Urothelium cell line (cell line): ENCODE measurements at regions not wholly inside any gene's neighbourhood (a gene's known extent, or its start where the extent isn't known, plus 50 kb on each side); places are given as distances from the start of the nearest gene placed in this dataset.

Experiments
- DNase-seq: peaks from one replicate; pipeline ENCODE4 v3.0.0; 2011; ENCODE audit warnings: low spot score, mixed read lengths
- FAIRE-seq: peaks from 2 replicates; lab custom pipeline; 2011; peaks lifted over from hg19 to GRCh38; lab: Jason Lieb, UNC

GRCh38 chr14:97604731-97605130 is 807.5 kb downstream of the VRK1 start:
- DNase-seq = no peak
- no peak for FAIRE-seq

DNA sequence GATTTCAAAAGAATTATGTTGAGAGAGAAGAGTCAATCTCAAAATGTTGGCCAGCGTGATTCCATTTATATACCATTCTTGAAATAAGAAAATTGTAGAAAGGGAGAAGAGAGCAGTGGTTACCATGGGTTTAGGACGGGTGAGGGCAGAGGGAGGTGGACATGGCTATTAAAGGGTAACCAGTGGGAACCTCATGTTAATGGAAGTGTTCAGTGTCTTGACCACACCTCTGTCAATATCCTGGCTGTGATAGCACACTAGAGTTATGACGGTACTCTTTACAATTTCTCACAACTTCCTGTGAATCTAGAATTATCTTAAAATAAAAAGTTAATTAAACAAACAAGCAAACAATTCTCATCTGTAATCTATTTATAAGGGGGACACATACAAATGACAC is 821.2 kb downstream of the VRK1 start:
- FAIRE-seq (no peak), DNase-seq (no peak)

- no peak for DNase-seq
- no peak for FAIRE-seq
Observed at GRCh38 chr14:97618917-97619690, 821.9 kb downstream of the VRK1 start.

DNA sequence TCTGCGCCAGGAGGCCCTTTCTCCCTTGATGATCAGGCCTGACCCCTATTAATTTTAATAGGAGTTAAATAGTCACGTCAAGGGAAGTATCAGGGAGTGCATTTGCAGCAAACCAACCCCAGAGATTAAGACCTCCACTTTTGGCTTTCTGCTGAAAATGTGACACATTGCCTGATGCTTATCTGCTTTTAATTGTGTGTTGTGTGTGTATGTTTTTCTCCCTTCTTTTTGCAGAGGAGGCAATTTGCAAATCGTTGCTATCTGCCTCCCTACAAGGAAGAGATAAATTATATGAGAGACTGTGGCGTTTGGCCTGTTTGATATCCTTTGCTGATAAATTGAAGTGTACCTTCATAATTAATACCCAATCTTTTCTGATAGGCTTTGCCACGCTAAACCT is 822.9 kb downstream of the VRK1 start:
- FAIRE-seq = no peak
- DNase-seq = no peak

DNA sequence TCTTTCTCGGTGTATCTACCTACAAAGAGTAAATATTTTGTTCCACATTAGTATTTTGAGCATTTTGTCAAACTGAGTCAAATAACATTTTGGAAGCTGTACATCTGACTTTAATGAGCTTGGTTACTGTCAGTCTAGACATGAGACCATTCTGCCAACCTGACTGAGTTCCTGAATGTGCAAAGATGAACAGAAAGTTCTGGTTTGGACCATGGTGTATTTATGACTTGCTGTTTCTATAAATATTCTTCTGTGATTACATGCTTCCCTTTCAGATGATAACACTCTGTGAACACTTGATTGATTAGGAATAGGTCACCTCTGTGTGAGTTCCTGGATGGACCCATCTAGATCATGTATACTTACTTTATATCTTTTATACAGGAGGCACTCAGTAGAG is 827.8 kb downstream of the VRK1 start:
- DNase-seq (no peak), FAIRE-seq (no peak)

DNA sequence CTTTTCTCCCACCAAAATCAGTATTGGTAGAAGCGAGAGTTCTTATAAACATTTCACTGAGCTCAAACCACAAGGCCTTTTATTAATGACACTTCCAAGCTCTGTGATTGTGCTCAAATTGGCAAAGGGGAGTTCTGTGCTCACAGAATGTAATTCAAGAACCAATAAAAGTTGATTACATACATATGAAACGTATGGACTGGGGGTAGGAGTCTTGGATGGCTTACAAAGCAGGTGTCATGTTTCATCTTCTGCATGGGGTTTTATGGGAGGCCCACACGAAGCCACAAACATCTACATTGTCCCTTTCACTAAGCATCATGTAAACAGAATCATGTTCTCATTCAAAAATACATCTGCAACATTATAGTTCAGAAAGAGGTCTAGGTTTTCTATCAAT is 828.3 kb downstream of the VRK1 start:
- DNase-seq (no peak), FAIRE-seq (no peak)

GRCh38 chr14:97626088-97626487 is 828.9 kb downstream of the VRK1 start:
- FAIRE-seq (no peak), DNase-seq (no peak)

GRCh38 chr14:97630249-97630648 is 833.1 kb downstream of the VRK1 start:
- no peak for FAIRE-seq
- no peak for DNase-seq

- DNase-seq (no peak), FAIRE-seq (no peak)
Observed at GRCh38 chr14:97633131-97633738, 836.1 kb downstream of the VRK1 start.

- FAIRE-seq (no peak), DNase-seq (no peak)
Observed at GRCh38 chr14:97634751-97635150, 837.6 kb downstream of the VRK1 start.

GRCh38 chr14:97638864-97639263 is 841.7 kb downstream of the VRK1 start:
- FAIRE-seq (no peak), DNase-seq (no peak)

DNA sequence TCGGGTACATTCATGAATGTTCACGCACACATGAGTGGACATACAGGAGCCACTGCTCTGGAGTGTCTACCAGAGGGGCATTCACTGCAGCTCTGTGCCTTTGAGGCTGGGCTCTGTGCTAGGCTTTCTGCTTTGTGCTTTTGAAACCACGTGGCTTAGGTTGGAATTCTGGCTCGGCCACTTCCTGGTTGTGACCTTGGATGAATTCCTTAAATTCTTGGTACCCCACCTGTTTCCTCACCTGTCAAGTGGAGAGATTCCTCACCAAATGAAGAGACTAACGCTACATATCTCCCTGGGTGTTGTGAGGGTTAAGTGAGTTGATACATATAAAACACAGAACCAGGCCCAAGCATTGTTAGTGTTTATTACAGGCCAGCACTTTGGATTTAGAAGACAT is 842.8 kb downstream of the VRK1 start:
- no peak for FAIRE-seq
- no peak for DNase-seq

DNA sequence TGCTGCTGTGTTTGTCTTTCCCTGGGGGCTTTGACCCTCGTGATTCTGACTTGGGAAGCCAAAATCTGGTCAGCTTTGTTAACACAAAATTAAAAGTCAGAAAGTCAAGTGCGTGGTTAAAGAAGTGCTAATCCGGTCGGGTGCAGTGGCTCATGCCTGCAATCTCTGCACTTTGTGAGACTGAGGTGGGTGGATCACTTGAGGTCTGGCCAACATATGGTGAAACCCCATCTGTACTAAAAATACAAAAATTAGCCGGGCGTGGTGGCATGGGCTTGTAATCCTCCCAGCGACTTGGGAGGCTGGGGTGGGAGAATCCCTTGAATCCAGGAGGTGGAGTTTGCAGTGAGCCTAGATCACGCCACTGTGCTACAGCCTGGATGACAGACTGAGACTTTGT is 844.6 kb downstream of the VRK1 start:
- no peak for DNase-seq

DNA sequence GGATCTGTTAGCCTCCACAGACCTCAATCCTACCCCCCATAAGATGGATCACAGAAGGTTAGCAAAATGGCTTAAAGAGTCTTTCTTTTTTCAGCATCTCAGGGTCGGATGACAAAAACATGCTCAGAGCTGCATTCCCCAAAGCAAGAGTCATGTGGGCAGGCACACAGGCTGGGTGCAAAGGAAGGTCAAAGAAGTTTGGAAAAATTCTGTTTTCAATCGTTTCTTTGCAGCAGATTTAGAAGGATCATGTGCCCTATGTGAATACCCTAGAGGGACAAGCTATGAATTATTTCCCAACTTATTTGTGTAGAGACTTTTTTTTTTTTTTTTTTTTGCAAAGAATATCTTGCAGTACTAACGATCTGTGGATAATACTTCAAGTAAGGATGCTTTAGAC is 845.4 kb downstream of the VRK1 start:
- DNase-seq (no peak), FAIRE-seq (no peak)

More for the DNA sequence above, 844.6 kb downstream of the VRK1 start:
- FAIRE-seq = no peak

- no peak for FAIRE-seq
Observed at GRCh38 chr14:97644365-97644764, 847.2 kb downstream of the VRK1 start.

DNA sequence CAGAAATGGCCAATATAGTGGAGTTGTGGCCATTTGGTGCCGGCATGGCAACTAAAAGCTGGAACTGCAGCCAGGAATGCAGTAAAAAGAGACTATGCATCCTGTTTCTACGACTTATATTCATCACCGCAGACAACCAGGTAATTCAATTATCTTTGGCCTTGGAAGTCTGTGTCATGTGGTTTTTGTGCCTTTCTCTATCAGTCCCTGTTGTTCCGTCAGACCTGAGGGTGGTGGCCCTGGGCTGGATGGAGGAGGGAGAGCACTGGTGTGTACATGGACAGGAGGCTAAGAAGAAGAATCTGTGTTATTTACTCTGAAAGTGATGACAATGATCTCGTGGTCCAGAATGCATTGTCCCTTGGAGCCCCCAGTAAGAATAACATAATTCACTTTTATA is 852.6 kb downstream of the VRK1 start:
- no peak for DNase-seq

More at GRCh38 chr14:97644365-97644764, 847.2 kb downstream of the VRK1 start:
- no peak for DNase-seq

GRCh38 chr14:97655169-97655948 is 858.2 kb downstream of the VRK1 start:
- FAIRE-seq (no peak), DNase-seq (no peak)

More for the DNA sequence above, 852.6 kb downstream of the VRK1 start:
- no peak for FAIRE-seq

- DNase-seq (no peak), FAIRE-seq (no peak)
Observed at GRCh38 chr14:97657609-97658008, 860.4 kb downstream of the VRK1 start.

DNA sequence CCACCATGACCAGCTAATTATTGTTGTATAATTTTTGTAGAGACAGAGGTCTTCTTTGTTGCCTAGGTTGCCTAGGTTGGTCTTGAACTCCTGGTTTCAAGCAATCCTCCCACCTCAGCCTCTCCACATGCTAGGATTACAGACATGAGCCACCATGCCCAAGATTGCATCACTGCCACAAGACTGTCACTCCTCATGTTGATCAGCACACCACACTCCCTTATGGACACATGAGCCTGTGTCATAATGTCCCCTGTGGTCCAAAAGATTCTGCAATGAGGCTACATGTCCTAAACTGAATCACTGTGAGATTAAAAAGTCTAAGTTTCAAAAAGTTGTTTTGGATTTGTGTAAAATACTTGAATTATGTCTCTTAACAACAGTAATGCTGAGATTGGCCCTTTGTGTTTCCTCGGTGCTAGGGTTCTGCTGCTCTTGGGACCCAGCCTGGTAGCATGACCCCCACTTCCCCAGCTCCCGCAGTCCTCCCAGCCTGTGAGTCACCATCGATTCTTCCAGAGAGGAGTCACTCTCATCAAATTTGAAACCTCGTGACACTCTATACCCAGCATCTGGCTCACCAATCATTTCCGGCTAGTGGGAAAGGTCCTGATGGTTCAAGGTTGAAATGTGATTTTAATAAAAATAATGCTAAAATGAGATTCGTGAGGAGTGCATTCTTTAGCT is 890.9 kb downstream of the VRK1 start:
- FAIRE-seq = no peak
- DNase-seq = peak; percentile 4

GRCh38 chr14:97688631-97689336 is 891.6 kb downstream of the VRK1 start:
- DNase-seq = no peak
- no peak for FAIRE-seq

GRCh38 chr14:97692084-97692483 is 894.9 kb downstream of the VRK1 start:
- no peak for DNase-seq
- no peak for FAIRE-seq
